AG09319 (cell line): ENCODE measurements at regions not wholly inside any gene's neighbourhood (a gene's known extent, or its start where the extent isn't known, plus 50 kb on each side); places are given as distances from the start of the nearest gene placed in this dataset.
"Not testable (repeated sequence)": the region's sequence is repeated elsewhere in the genome, so short reads cannot be mapped to it uniquely, and the experiment has no call there.

Experiments used
- DNase-seq: peaks from one replicate; pipeline ENCODE4 v3.0.0-alpha.2; 2010; ENCODE audit warnings: low read depth; ENCODE audit errors: extremely low read depth
- TF ChIP-seq, protein P1 (sequence below): IDR thresholded peaks from 2 replicates; pipeline ENCODE4 v1.5.1; 2011; ENCODE audit warnings: low read depth, mild to moderate bottlenecking, inconsistent platforms, low read length, moderate library complexity

DNA sequence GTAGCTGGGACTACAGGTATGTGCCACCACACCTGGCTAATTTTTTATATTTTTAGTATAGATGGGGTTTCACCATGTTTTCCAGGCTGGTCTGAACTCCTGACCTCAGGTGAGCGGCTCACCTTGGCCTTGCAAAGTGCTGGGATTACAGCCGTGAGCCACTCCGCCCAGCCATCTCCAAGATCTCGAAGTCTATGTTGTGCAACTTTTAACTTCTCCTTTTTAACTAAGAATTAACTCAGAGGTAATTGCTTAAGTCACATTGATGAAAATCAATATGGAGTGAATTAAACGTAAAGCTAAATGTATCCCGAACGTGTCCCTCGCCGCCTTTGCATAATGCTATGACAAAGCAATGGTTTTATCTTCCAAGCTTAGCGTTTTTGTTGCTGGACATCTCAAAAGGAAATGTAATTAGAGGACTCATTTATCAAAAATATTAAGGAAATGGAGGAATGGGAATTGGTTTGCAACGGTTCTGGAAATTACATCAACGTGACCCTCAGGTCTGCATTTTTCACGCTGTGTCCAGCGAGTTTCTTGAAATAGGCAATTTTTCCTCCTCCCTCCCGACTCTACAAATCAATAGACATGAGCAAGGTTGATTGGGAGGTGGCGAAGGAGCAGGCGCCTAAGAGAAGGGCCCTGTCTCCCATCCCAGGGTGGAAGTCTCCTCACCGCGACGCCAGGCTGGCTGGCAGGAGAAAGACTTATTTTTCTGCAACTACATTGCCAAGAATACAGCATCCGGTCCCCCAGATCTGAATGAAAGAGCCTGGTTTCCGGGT, 89.8 kb downstream of the TMEM130 start:
- TF ChIP-seq, protein P1, sequence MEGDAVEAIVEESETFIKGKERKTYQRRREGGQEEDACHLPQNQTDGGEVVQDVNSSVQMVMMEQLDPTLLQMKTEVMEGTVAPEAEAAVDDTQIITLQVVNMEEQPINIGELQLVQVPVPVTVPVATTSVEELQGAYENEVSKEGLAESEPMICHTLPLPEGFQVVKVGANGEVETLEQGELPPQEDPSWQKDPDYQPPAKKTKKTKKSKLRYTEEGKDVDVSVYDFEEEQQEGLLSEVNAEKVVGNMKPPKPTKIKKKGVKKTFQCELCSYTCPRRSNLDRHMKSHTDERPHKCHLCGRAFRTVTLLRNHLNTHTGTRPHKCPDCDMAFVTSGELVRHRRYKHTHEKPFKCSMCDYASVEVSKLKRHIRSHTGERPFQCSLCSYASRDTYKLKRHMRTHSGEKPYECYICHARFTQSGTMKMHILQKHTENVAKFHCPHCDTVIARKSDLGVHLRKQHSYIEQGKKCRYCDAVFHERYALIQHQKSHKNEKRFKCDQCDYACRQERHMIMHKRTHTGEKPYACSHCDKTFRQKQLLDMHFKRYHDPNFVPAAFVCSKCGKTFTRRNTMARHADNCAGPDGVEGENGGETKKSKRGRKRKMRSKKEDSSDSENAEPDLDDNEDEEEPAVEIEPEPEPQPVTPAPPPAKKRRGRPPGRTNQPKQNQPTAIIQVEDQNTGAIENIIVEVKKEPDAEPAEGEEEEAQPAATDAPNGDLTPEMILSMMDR, result no peak
- no peak for DNase-seq

DNA sequence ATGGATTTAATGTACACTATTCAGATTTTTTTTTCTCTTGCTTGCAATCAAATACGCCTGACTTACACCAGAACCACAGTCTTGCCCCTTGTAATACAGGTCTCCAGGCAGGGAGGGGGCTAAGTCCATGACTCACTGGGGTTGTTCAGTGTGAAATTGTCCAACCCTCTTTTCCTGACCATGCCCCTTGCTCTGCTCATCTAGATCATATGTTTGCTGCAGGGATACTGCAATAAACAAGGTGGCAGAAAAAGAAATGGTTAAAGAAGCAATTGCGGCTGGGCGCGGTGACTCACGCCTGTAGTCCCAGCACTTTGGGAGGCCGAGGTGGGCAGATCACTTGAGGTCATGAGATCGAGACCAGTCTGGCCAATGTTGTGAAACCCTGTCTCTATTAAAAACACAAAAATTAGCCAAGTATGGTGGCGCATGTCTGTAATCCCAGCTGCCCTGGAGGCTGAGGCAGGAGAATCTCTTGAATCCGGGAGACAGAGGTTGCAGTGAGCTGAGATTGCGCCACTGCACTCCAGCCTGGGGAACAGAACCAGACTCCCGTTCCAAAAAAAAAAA, 85.5 kb downstream of the TMEM130 start:
- TF ChIP-seq, protein P1, result no peak
- no peak for DNase-seq

- TF ChIP-seq, protein P1, result no peak
- no peak for DNase-seq
Measured at GRCh38 chr7:98785929-98786571, 83.8 kb downstream of the TMEM130 start.

DNA sequence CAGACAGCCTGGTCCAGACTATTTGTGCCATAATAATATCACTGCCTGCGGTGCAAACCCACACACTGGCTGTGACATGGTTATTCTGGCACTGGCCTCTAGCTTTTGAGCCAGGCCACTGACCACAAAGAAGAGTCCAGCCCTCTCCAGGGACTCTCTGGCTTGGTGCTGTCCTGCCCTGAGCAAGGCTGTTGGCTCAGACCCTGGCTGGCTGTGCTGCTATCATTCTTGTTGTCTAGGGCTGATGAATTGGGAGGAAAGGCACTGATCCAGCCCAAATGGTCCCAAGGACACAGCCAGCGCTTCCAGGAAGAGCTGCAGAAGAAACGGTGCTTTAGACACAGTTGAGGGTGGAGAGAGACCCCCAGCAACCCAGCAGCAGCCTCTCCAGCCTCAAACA, 80.8 kb downstream of the TMEM130 start:
- DNase-seq, result no peak
- TF ChIP-seq, protein P1, result no peak

DNA sequence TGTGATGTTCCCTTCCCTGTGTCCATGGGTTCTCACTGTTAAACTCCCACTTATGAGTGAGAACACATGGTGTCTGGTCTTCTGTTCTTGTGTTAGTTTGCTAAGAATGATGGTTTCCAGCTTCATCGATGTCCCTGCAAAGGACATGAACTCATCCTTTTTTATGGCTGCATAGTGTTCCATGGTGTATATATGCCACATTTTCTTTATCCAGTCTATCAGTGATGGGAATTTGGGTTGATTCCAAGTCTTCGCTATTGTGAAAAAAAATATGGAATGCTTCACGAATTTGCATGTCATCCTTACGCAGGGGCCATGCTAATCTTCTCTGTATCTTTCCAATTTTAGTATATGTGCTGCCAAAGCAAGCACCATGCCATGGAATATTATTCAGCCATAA, 75.4 kb downstream of the TMEM130 start:
- DNase-seq, result not testable (repeated sequence)

DNA sequence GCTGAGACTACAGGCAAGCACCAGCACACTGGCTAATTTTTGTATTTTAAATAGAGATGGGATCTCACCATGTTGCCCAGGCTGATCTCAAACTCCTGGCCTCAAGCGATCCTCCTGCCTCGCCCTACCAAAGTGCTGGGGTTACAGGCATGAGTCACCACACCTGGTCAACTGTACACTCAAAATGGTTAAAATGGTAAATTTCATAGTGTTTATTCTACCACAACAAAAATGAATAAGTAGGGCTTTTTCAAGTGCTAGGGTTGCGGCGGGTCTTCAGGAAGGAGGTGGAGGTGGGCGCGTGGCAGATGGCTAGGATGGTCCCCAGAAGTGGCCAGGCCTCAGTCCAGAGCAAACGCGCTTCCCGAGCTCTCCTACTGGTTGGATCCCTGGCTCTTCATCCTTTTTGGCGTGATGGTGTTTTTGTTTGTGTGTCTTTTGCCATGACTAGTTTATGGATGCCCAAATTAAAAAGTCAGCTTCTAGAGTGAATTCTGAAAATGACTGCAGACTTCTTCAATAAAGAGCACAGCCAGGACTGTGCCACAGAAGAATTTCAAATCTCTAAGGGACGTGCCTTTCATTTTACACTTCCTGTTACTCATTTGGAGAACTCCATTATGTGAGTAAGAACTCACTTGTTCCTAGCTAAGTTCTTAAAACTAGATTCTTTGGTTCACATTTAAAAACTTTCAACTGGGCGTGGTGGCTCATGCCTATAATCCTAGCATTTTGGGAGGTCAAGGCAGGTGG, 73.9 kb downstream of the TMEM130 start:
- DNase-seq, result no peak
- TF ChIP-seq, protein P1, result no peak
